Lower leg skin (tissue), 3 donors: ENCODE measurements at regions not wholly inside any gene's neighbourhood (a gene's known extent, or its start where the extent isn't known, plus 50 kb on each side); places are given as distances from the start of the nearest gene placed in this dataset.

Experiments used
- POLR2A ChIP-seq, 2 donors: fragments of 450-650 bp; IDR thresholded peaks; one replicate each; pipeline ENCODE4 v1.6.1; 2016 to 2017; ENCODE audit warnings: antibody characterized with exemption in 2 of 2, mild to moderate bottlenecking in 1 of 2, moderate library complexity in 1 of 2
- TF ChIP-seq, protein P1 (sequence below), 3 donors: fragments of 450-650 bp; IDR thresholded peaks; one replicate each; pipeline ENCODE4 v1.5.1; 2016; ENCODE audit warnings: antibody characterized with exemption in 3 of 3, mild to moderate bottlenecking in 3 of 3, moderate library complexity in 2 of 3

DNA sequence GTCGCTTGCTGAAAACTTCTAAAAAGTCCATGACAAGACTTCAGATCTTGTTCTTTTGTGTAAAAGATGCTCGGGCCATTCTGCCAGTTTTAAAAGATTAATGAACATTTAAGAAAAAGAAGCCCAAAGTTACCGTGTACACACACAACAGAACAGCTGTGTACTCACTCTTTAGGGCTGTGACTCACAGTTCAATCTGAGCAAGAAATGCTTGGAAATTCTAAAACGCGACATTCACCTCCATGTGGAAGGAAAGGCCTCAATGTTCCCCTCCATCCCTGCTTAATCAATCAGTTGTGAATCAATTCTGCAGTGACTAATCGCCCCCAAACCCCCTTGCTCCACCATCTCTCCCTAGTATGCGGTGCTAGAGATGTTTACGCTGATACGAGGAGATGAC lies 609.9 kb upstream of the SALL1 start:
- TF ChIP-seq, protein P1, sequence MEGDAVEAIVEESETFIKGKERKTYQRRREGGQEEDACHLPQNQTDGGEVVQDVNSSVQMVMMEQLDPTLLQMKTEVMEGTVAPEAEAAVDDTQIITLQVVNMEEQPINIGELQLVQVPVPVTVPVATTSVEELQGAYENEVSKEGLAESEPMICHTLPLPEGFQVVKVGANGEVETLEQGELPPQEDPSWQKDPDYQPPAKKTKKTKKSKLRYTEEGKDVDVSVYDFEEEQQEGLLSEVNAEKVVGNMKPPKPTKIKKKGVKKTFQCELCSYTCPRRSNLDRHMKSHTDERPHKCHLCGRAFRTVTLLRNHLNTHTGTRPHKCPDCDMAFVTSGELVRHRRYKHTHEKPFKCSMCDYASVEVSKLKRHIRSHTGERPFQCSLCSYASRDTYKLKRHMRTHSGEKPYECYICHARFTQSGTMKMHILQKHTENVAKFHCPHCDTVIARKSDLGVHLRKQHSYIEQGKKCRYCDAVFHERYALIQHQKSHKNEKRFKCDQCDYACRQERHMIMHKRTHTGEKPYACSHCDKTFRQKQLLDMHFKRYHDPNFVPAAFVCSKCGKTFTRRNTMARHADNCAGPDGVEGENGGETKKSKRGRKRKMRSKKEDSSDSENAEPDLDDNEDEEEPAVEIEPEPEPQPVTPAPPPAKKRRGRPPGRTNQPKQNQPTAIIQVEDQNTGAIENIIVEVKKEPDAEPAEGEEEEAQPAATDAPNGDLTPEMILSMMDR (IDR thresholded peaks at IDR 0.05), result no peak
- no peak for TF ChIP-seq POLR2A (IDR thresholded peaks at IDR 0.05)
